ENCODE measurements at regions not wholly inside any gene's neighbourhood (a gene's known extent, or its start where the extent isn't known, plus 50 kb on each side); places are given as distances from the start of the nearest gene placed in this dataset.
A peak's percentile ranks its signal among the peaks of the same experiment; 100 is the strongest.

DNA sequence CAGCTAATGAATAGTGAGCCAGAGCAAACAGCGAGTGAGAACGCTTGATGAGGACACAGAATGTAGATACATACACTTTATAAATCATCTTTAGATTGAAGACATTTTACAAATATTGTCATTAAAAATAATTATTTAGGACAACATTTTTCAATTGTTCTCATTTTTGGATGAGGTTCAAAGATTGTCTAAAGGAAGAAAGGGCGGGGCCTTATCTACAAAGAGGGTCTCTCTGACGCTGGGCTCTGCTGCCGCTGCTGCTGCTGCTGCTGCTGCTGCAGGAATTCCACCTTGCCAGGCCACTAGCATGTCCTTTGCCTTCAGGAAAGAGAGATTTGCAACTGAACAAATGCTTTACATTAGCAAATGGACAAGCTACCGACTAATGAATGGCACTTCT lies 220.7 kb upstream of the TMEM161B start:
- ATAC-seq (no peak), DNase-seq (ENCODE audit: low spot score) (no peak)

DNA sequence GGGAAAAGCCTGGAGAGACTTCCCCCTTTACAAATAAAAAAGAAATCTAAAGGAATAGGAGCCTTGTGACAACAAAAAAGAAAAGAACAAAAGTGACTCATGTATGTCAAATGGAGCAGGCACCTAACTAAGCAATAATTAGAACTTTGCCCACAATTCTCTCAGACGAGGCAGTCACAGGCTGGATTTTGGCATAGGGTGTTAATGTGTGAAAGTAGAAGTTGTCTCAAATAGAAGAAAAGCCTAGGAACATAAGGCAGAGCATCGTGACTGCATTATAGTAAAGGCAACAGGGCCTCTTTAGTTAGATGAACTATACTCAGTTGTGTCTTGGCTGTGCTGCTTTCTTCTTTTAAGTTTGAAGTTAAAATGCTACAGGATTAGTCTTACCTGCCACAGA lies 219.9 kb upstream of the TMEM161B start:
- ATAC-seq = no peak
- no peak for DNase-seq (ENCODE audit: low spot score)

DNA sequence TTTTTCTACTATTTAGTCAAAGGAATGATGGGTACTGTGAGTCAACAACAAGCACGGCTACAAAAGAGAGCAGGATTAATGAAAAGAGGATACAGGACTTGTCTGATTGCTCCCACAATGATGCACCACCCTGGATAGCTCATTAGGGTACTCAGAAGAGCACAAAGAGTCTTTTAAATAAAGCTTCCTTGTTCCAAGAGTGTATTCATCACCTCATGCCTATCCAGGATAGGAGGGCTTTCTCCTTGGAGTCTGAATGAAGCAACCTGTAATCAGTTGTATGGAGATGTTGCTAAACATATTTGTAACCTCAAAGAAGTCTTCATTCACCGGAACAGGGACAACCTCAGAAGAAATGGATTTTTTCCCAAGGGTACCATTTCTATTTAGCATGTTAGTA lies 219.5 kb upstream of the TMEM161B start:
- DNase-seq (ENCODE audit: low spot score) (no peak), ATAC-seq (no peak)

DNA sequence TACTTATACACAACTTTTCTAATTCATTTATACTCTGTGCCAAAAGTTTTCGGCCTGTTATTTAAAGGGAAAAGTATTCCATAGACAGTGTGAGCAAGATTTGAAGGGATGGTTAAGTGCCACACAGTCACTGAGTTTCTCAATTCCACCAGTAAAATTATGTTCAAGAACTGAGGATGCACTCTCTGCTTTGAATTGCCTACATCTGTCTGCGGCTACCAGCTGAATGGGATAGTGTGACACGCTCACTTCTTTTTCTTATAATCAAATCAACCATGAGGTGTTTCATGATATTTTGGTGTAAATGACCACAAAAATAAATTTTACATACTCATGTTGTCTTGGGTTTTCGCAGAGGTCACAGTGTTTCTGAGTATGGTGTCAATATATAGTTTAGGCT lies 218.4 kb upstream of the TMEM161B start:
- ATAC-seq (no peak), DNase-seq (ENCODE audit: low spot score) (no peak)

DNA sequence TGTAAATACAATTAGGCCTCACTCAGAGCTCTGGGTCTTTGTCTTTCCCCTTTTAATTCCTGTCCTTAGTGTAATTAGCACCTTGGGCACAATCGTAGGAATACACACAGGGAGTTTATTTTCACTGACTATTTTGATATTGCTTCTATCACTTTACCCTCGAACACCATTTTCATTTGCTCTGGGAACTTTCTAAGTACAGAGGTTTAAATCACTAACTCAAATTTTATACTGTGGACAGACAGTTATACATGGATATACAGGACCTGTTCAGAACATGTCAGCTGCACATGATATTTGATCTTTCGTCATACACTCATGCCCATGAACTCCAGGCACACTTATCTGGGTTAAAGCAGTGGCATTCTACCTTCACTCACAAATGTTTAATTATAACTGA lies 217.8 kb upstream of the TMEM161B start:
- DNase-seq (ENCODE audit: low spot score) = no peak
- no peak for ATAC-seq

DNA sequence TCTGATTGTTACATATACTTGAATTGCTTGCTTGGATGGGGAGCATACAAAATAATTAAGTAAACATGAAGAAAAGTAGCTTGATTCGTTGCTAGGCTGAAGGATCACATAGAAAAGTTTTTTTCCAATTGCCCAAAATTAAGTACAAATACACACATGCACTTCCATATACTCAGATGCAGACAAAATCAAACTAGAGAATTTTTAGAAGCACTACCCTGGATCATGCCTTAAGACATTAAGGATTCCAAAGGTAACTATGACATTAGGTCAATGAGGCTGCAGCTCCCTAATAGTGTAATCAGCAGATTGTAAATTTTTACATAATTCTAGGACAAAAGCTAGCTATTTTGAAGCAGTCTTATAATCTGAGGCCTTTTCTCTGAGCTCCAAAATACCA lies 216.9 kb upstream of the TMEM161B start:
- no peak for ATAC-seq
- DNase-seq (ENCODE audit: low spot score) = no peak

DNA sequence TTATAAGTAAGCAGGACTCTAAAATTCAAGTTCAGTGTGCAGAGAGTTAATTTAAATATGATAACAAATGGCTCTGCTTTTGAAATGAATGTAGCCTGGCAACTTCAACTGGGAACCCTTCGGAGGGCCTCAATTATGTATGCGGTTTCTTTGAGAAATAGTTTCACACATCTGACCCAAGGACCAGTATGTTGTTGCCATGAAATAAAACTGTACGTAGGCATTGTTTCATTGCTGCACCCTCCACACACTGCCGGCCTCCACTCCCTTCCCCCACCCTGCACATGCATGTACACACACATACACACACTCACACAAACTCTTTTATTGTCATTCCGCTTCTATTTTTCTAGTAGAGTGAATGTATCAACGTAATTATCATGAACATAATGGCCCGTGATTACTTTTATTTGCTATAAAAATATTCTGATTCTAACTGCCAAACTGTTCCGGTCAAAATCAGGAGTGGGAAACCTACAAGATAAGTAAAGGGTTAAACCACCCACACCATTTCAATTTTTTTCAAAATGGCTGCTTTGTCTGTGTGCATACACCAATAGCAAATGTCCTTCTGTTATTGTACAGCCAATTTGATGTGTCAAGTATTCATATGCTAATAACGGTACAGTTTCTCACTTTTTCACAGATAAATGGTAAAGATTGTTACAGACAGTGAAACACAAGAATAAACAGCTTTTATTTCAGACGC lies 215.5 kb upstream of the TMEM161B start:
- DNase-seq (ENCODE audit: low spot score) = no peak
- no peak for ATAC-seq

DNA sequence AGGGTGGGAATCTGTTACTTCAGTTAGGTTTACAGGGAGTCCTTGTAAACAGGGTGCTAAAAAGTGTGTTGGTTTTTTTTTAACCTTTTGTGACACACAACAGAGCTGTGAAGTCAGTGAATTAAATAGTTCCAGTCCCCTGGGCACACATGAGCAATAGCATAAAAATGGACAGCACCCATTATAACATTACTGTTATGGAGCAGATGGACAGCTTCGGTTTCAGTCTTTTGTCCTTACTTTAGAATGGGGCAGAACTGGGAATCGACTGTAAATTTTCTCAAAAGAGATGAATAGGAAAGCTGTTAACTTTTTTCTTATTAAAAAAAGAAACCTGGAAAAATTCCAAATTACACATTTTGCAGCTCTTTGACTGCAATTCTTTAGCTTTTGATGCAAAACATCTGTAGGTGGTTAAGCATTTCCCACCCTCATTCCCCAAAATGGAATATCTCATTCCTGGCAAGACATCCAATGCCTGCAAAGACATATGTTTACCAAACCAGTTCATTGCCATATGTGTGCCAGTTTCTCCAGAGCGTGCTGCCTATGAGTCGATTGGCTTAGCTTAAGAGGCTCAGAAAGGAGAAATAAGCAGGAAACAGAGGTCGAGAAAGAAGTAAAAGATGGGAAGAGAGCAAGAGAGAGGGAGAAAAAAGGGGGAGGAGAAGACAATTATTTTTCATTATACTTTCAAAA lies 212.3 kb upstream of the TMEM161B start:
- ATAC-seq (no peak), DNase-seq (ENCODE audit: low spot score) (no peak)

DNA sequence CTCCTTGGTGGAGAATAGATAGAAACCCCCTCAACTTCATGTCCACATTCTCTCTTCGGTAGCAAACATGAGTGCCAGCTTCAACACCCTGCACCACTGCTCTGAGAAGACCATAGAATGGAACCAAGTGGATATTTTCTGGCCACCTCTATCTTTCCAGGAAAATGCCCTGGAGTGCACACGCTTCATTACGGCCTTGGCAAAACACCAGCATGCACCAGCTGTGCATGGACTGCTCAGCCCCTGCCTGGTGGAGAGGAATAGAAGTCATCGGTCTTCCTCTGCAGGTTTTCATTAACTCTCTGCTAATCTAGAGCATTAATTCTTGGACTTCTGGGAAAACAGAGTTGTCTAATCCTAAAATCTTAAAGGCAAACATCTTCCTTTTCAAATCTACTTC lies 211.6 kb upstream of the TMEM161B start:
- DNase-seq (ENCODE audit: low spot score) (no peak), ATAC-seq (peak; percentile 56)

DNA sequence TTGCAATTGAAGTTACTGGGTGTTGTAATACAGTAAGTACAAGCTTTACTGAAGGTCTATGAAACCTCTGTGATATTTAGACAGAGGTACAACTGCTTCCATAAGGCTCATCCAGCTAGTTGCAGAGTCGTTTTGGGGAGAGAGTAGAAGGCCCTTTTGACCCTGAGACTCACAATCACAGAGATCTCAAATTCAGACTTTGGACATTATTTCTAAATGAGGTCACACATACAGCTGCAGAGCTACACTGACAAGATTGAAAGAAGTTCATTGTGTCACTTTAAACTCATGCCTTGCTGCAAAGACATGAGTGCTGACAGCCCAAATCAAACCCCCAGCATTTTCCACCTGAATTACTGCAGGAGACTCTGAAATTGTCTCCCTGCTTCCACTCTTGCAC lies 205.9 kb upstream of the TMEM161B start:
- ATAC-seq (peak; percentile 92), DNase-seq (ENCODE audit: low spot score) (no peak)

DNA sequence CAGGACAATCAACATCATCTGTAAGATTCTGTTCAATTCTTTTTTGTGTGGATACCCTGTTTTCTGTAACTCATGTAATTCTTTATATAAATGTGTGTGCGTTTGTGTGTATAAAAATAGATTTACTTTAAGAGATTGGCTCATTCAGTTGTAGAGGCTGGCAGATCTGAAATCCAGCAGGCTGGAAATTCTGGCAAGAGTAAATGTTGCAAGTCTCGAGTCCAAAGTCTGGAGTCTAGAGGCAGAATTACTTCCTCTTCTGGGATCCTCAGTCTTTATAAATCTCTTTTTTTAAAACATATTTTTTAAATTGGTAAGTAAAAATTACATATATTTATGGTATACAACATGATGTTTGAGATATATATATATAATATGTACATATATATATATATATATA lies 202.1 kb upstream of the TMEM161B start:
- peak; percentile 48 for DNase-seq (ENCODE audit: low spot score)
- peak; percentile 90 for ATAC-seq

DNA sequence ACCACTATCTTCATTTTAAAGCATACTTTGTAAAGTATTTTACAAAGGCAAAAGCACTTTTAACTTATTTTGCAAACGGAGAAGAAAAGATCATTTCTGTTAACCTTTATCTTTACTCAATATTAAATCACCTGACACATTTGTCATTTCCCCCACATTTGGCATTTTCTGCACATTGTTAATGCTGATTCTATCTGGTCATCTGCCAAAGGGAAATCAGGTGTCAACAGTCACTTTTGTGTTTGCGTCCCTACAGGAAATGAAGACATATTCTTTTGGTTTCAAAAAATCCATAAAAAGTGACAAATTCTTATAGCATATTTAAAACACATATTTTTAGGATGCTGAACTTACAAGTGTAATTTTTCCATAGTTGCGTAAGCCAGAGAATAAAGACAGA lies 191.3 kb upstream of the TMEM161B start:
- ATAC-seq = no peak

DNA sequence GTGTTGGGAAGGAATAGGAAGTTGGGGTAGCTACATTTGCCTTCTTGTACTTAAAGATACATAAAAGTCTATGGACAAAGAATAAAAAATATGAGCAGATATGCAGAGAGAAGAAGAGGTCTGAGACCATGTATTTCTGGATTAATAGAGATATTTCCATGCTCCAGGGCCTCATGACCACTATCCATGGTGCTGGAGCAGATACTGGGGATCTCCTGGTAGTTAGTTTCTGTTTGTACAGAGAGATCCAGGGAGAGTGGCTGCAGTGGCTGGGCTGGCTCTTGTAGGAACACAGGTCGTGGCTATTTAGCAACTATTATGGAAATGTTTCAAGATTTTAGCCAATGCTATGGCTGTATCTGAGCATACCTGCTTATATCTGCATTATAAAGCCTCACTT lies 184.2 kb upstream of the TMEM161B start:
- DNase-seq (ENCODE audit: low spot score) (no peak), ATAC-seq (peak; percentile 48)

More for the DNA sequence above, 191.3 kb upstream of the TMEM161B start:
- no peak for DNase-seq (ENCODE audit: low spot score)

DNA sequence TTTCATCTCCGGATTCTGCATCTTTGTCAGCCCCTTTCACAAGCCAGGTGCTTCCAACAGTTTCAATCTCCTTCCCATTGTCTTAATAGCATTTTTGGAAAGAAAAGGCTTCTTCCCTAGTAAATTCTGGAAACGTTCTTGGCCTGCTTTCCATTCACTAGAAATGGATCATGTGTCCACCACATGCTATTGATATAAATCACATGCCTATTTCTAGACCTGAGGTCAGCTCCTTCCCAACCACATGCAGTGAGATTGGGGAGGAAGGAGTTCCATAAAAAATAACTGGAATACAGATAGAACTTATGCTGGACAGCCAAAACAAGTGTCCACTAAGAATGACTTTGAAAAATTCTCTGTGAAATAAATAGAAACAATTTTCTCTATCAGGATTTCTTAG lies 181.6 kb upstream of the TMEM161B start:
- DNase-seq (ENCODE audit: low spot score) = no peak
- ATAC-seq = no peak

DNA sequence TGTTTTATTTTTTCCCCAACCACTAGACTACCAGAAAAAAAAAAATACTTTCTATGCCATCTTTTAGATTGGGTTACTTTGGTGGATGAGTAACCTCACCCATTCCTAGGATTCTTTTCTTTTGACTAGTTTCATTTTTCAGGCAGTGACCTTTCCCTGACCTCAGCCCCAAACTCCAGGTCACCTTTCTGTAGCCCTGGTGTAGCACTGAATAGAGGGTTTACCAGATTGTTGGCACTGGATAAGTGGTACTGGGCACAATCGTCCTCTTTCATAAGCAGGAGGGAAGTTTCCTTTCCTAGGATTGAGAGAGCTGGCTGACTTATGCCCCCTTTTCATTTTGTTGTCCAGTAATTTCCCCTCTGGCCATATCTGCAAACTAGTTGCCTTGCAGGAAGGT lies 169.4 kb upstream of the TMEM161B start:
- ATAC-seq (no peak), DNase-seq (ENCODE audit: low spot score) (no peak)

DNA sequence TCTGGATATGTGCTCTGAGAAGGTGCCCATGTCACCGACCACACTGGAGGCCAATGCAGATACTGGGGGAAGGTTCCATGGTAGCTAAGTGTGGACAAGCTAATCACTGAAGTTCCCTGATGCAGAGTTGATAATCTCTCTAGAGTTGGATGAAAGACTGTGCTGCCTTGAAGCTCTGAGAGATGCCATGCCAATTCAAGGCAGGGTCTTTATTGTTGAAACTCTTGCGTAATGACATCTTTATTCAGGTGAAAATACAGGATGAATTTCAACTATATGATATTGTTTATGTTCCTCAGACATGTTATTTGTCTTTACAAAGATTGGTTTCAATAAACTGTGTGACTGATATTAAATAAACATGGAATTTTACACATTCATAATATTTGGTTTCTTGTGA lies 167.6 kb upstream of the TMEM161B start:
- DNase-seq (ENCODE audit: low spot score) = no peak
- no peak for ATAC-seq

DNA sequence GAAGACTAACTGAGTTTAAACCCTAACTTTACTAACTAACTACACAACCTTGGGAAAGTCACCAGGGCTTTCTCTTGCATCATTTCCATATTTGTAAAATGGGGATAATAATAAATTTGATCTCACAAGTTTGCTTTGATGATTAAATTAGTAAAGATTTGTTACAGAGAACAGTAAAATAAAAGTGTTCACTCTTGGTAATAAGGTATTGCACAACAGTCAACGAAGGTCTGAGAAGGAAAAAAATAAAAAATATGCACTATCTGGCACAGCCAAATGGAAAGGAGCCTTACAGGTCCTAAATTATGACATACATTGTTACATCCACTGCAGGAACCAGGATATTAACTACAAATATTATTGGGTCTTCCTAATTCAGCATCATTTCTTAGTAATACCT lies 160.0 kb upstream of the TMEM161B start:
- DNase-seq (ENCODE audit: low spot score) = no peak
- no peak for ATAC-seq

DNA sequence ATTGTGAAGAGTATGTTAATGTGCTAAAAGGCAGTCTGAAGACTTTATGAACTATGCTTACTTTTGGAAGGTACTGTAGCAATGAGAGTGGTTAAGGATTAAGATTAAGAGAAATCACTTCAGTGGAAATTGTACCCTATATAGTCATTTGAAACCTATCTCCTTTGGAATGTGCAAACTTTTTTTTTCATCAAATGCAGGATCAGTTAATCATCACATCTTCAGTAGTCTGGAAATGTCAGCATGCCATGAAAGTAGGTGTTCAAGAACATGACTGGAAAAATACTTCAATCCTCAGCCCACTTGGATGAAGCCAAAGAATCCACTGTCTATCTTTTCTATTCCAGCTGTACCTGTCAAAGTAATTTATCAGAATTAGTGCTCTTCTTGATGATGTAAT lies 157.8 kb upstream of the TMEM161B start:
- no peak for ATAC-seq
- DNase-seq (ENCODE audit: low spot score) = no peak

DNA sequence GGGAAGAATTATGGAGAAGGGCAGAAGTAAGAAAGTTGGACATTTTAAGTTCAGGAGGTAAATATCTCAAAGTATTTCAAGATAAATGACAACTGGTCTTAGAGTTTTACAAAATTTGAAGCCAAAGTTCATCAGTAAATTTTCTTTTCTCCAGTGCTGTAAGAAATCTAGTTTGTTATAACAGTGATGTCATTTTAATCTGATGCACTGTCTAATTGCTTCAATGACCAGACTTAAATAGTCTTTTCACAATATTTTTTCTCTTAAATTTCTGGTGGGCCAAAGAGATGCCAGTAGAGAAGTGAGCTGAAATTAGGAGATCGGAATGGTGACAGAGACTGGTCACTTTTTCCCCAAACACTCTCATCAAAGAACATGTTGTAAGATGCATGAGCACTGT lies 156.5 kb upstream of the TMEM161B start:
- DNase-seq (ENCODE audit: low spot score) (no peak), ATAC-seq (no peak)

DNA sequence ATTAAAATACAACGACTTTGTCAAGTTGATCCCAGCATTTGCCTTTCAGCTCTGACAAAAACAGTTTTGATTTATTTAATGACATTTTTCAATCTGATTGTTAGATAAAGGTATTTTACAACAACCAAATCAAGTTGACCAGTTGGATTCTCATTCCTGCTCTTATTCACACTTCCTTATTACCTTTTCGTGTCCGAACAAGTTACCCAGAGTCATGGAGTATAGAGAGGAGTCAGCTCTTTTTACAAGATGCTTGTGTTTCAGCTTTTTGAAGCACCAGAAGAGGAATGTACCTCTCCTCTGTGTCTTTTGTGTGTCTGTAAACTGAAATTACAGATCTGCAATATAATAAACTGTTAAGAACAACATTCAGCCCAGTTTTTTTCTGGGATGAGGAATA lies 151.3 kb upstream of the TMEM161B start:
- DNase-seq (ENCODE audit: low spot score) (no peak), ATAC-seq (no peak)

DNA sequence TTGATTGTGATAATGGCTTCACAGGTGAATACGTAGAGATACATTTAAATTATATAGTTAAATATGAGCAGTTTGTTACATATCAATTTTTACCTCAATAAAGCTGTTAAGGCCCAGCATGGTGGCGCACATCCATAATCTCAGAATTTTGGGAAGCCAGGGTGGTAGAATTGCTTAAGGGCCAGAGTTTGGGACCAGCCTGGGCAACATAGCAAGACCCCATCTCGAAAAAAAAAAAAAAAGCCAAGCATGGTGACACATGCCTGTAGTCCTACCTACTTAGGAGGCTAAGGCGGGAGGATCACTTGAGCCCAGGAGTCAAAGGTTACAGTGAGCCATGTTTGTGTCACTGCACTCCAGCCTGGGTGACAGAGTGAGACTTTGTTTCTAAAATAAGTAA lies 138.7 kb upstream of the TMEM161B start:
- DNase-seq (ENCODE audit: low spot score) (no peak), ATAC-seq (no peak)

DNA sequence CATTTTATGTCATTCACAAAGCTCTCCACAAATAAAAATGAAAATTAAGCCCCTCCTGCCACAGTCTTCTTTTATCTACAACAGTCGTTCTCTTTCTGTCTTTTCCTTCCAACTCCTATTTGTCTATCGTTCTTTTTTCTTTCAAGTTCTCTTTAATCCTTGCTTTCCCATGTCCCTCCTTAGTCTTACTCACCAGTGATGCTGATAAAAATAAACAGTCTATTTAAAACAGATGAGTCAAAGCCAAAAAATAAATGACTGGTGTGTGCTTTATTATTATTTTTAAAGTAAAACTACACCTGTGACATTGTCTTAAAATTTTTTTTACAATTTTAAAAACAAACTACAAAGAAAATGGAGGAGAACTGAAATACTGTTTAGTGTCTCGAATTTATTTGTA lies 137.1 kb upstream of the TMEM161B start:
- DNase-seq (ENCODE audit: low spot score) (no peak), ATAC-seq (no peak)

DNA sequence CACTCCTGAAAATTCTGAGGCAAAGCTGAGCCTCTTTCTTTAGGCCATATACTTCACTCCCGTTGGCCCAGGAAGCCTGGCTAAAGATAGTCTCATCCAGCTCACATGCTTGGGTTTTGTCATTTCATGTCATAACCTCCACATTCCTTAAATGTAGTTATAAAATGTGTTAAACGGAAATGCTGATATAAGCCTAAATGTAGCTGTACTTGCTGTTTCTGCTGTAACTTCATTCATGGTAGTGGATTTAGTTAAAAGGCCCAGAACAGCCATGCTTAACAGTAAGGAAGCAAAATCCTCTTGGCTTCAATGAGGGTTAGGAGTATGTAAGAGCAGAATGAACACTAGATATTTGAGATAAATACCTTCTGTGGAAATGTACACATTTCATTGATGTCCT lies 135.8 kb upstream of the TMEM161B start:
- ATAC-seq = no peak
- no peak for DNase-seq (ENCODE audit: low spot score)

Measured in left lobe of liver (tissue), 2 donors.